ENCODE measurements at regions not wholly inside any gene's neighbourhood (a gene's known extent, or its start where the extent isn't known, plus 50 kb on each side); places are given as distances from the start of the nearest gene placed in this dataset.
A peak's percentile ranks its signal among the peaks of the same experiment; 100 is the strongest.

GRCh38 chr22:22408731-22409696 lies 99.5 kb downstream of the ZNF280B start:
- peak; percentile 16 for DNase-seq (ENCODE audit: low read depth)
- H3K4me3 ChIP-seq (ENCODE audit: low read depth, low read length), result no peak overlapping the region
- TF ChIP-seq, protein P1, sequence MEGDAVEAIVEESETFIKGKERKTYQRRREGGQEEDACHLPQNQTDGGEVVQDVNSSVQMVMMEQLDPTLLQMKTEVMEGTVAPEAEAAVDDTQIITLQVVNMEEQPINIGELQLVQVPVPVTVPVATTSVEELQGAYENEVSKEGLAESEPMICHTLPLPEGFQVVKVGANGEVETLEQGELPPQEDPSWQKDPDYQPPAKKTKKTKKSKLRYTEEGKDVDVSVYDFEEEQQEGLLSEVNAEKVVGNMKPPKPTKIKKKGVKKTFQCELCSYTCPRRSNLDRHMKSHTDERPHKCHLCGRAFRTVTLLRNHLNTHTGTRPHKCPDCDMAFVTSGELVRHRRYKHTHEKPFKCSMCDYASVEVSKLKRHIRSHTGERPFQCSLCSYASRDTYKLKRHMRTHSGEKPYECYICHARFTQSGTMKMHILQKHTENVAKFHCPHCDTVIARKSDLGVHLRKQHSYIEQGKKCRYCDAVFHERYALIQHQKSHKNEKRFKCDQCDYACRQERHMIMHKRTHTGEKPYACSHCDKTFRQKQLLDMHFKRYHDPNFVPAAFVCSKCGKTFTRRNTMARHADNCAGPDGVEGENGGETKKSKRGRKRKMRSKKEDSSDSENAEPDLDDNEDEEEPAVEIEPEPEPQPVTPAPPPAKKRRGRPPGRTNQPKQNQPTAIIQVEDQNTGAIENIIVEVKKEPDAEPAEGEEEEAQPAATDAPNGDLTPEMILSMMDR (IDR thresholded peaks at IDR 0.05; ENCODE audit: insufficient read depth, low read length), result peak; percentile 54

DNA sequence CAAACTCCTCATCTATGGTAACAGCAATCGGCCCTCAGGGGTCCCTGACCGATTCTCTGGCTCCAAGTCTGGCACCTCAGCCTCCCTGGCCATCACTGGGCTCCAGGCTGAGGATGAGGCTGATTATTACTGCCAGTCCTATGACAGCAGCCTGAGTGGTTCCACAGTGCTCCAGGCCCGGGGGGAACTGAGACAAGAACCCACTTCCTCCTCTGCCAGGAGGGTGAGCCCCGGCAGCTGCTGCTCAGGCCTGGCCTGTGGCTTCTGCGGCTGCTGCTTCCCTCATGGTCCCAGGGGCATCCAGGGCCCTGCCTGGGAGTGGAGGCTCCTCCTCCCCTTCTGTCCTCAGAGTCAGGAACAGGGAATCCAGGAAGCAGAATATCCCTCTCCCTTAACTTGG lies 98.4 kb downstream of the ZNF280B start:
- no peak overlapping the region for H3K4me3 ChIP-seq (ENCODE audit: low read depth, low read length)
- no peak for DNase-seq (ENCODE audit: low read depth)
- TF ChIP-seq, protein P1 (IDR thresholded peaks at IDR 0.05; ENCODE audit: insufficient read depth, low read length), result no peak

DNA sequence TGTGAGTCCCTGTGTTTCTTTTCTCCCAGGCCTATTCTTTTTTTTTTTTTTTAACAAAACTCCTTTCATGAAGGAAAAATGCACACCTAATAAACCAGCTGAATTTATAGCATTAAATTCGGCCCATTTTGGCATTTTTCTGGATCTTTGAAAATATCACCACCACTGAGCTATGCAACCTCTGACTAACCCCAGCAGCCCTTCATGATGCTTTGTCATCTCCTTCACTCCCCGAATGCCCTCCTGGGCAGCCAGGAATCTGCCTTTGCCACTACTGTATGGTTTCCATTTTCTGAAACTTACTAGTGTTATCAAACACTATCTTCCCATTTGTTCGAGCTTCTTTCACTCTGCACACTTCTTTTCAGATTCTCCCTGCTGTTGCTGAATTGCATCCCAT lies 97.9 kb downstream of the ZNF280B start:
- TF ChIP-seq, protein P1 (IDR thresholded peaks at IDR 0.05; ENCODE audit: insufficient read depth, low read length), result no peak
- H3K4me3 ChIP-seq (ENCODE audit: low read depth, low read length), result no peak overlapping the region
- no peak for DNase-seq (ENCODE audit: low read depth)

GRCh38 chr22:22414266-22414665 lies 94.3 kb downstream of the ZNF280B start:
- no peak overlapping the region for H3K4me3 ChIP-seq (ENCODE audit: low read depth, low read length)
- TF ChIP-seq, protein P1 (IDR thresholded peaks at IDR 0.05; ENCODE audit: insufficient read depth, low read length), result no peak
- no peak for DNase-seq (ENCODE audit: low read depth)

GRCh38 chr22:22417495-22418162 lies 90.9 kb downstream of the ZNF280B start:
- TF ChIP-seq, protein P1 (IDR thresholded peaks at IDR 0.05; ENCODE audit: insufficient read depth, low read length), result no peak
- H3K4me3 ChIP-seq (ENCODE audit: low read depth, low read length), result no peak overlapping the region
- no peak for DNase-seq (ENCODE audit: low read depth)

- no peak overlapping the region for H3K4me3 ChIP-seq (ENCODE audit: low read depth, low read length)
- TF ChIP-seq, protein P1 (IDR thresholded peaks at IDR 0.05; ENCODE audit: insufficient read depth, low read length), result no peak
- DNase-seq (ENCODE audit: low read depth), result no peak
These were observed 90.4 kb downstream of the ZNF280B start for GRCh38 chr22:22418163-22418549.
